HL-60 (cell line): ENCODE measurements at regions not wholly inside any gene's neighbourhood (a gene's known extent, or its start where the extent isn't known, plus 50 kb on each side); places are given as distances from the start of the nearest gene placed in this dataset.

ENCODE experiments used
- DNase-seq, 2 experiments: peaks; one replicate each; pipeline ENCODE4 v3.0.0-alpha.2; 2010 to 2020; ENCODE audit warnings: low read depth in 1 of 2, low spot score in 1 of 2
- H3K27ac ChIP-seq: fragments of 250-450 bp; sonication (Bioruptor Pico); replicated peaks from 2 replicates; pipeline ENCODE4 v1.5.1; 2020; ENCODE audit warnings: mild to moderate bottlenecking, moderate library complexity
- H3K27me3 ChIP-seq: fragments of 250-450 bp; sonication (Bioruptor Pico); 2 replicates; pipeline ENCODE4 v1.5.1; 2021; ENCODE audit warnings: mild to moderate bottlenecking, moderate library complexity; ENCODE audit not compliant: insufficient read depth, poor library complexity, severe bottlenecking
- H3K4me3 ChIP-seq: replicated peaks from 2 replicates; pipeline ENCODE4 v1.5.1; 2011; ENCODE audit warnings: mild to moderate bottlenecking, control low read depth, low read length; ENCODE audit not compliant: insufficient read depth
- GABPA ChIP-seq: IDR thresholded peaks from 2 replicates; pipeline ENCODE4 v1.6.1; 2012; ENCODE audit warnings: low read depth
- POLR2AphosphoS5 ChIP-seq: IDR thresholded peaks from 2 replicates; pipeline ENCODE4 v1.6.1; 2012; ENCODE audit warnings: low read depth
- SPI1 ChIP-seq: IDR thresholded peaks from 2 replicates; pipeline ENCODE4 v1.6.1; 2012; ENCODE audit warnings: low read depth, mild to moderate bottlenecking, borderline replicate concordance
- TF ChIP-seq, protein P1 (sequence below): IDR thresholded peaks from one replicate; pipeline ENCODE4 v1.5.1; 2011; ENCODE audit warnings: low read length, control low read depth, inconsistent platforms; ENCODE audit not compliant: insufficient read depth
- TF ChIP-seq, protein P2 (sequence below): IDR thresholded peaks from 2 replicates; pipeline ENCODE4 v1.6.1; 2012; ENCODE audit warnings: low read depth; ENCODE audit not compliant: insufficient replicate concordance

DNA sequence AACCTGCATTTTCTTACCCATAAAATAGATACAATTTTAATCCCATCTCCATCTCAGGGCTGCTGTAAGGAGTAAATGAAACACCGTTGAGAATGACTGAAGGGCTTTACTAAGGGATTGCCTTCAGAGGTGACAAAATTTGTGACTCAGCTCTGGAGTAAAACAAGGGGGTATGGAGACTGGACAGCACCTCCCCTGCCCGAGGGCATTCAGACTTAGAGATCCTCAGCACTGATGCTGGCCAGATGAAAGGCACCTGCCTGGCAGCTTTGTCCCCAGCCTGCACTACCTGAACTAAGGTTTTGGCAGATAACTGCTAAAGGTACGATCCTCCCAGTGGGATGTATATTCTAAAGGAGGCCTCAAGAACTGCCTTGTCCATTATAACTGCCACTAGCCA, 84.7 kb upstream of the CALM2 start:
- no peak for TF ChIP-seq GABPA
- TF ChIP-seq, protein P1, sequence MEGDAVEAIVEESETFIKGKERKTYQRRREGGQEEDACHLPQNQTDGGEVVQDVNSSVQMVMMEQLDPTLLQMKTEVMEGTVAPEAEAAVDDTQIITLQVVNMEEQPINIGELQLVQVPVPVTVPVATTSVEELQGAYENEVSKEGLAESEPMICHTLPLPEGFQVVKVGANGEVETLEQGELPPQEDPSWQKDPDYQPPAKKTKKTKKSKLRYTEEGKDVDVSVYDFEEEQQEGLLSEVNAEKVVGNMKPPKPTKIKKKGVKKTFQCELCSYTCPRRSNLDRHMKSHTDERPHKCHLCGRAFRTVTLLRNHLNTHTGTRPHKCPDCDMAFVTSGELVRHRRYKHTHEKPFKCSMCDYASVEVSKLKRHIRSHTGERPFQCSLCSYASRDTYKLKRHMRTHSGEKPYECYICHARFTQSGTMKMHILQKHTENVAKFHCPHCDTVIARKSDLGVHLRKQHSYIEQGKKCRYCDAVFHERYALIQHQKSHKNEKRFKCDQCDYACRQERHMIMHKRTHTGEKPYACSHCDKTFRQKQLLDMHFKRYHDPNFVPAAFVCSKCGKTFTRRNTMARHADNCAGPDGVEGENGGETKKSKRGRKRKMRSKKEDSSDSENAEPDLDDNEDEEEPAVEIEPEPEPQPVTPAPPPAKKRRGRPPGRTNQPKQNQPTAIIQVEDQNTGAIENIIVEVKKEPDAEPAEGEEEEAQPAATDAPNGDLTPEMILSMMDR, result no peak
- H3K27me3 ChIP-seq, result no peaks in the 10 kb centered on the region
- DNase-seq, result no peak
- no peak overlapping the region for H3K4me3 ChIP-seq
- H3K27ac ChIP-seq, result no peak overlapping the region

DNA sequence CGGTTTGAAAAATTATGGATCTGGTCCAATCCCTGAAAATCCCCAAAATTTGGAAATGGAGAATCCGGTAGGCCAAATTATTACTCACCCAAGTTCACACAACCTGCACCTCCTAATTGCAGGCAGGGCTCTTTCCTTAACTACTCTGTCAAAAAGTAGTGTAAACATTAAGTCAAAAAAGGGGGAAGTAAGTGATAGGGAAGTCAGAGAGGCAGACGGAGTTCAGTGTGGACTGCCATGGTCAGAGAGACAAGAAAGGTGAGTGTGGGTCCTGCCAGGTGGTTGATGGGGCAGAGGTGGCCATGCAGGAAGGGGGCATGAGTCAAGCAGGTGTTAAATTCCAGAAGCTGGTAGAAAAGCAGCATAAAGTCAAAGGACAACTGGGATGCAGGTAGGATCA, 83.5 kb upstream of the CALM2 start:
- peak in 1 of 2 experiments; percentile 36 for DNase-seq
- Histone ChIP-seq H3K27me3 (no peaks in the 10 kb centered on the region), H3K4me3 (no peak overlapping the region), H3K27ac (no peak overlapping the region)
- peak; percentile 67; the same call in 1 of the 2 replicates for TF ChIP-seq SPI1
- TF ChIP-seq GABPA, result no peak

DNA sequence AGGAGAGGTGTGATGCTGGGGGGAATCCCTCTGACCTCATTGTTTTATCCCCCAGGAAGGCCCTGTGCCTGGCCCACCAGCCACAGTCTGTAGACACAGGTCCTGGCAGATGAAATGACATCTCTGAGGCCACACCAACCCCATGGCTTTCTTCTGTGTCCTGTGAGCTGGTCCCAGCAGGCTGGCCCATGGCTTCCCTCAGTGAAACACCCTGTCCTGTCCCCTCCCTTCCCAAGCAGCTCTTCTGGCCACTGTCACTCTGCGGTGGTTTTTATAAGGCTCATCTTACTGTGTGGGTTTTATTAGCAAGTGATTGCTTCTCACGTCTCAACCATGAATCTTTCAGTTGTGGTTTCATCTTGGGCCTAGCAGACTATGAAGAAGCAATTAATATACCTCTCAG, 81.6 kb upstream of the CALM2 start:
- Histone ChIP-seq H3K4me3 (no peak overlapping the region), H3K27me3 (no peaks in the 10 kb centered on the region), H3K27ac (no peak overlapping the region)
- TF ChIP-seq POLR2AphosphoS5 (no peak), SPI1 (no peak), GABPA (no peak)
- TF ChIP-seq, protein P1, result no peak
- TF ChIP-seq, protein P2, sequence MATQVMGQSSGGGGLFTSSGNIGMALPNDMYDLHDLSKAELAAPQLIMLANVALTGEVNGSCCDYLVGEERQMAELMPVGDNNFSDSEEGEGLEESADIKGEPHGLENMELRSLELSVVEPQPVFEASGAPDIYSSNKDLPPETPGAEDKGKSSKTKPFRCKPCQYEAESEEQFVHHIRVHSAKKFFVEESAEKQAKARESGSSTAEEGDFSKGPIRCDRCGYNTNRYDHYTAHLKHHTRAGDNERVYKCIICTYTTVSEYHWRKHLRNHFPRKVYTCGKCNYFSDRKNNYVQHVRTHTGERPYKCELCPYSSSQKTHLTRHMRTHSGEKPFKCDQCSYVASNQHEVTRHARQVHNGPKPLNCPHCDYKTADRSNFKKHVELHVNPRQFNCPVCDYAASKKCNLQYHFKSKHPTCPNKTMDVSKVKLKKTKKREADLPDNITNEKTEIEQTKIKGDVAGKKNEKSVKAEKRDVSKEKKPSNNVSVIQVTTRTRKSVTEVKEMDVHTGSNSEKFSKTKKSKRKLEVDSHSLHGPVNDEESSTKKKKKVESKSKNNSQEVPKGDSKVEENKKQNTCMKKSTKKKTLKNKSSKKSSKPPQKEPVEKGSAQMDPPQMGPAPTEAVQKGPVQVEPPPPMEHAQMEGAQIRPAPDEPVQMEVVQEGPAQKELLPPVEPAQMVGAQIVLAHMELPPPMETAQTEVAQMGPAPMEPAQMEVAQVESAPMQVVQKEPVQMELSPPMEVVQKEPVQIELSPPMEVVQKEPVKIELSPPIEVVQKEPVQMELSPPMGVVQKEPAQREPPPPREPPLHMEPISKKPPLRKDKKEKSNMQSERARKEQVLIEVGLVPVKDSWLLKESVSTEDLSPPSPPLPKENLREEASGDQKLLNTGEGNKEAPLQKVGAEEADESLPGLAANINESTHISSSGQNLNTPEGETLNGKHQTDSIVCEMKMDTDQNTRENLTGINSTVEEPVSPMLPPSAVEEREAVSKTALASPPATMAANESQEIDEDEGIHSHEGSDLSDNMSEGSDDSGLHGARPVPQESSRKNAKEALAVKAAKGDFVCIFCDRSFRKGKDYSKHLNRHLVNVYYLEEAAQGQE, result no peak
- no peak for DNase-seq

DNA sequence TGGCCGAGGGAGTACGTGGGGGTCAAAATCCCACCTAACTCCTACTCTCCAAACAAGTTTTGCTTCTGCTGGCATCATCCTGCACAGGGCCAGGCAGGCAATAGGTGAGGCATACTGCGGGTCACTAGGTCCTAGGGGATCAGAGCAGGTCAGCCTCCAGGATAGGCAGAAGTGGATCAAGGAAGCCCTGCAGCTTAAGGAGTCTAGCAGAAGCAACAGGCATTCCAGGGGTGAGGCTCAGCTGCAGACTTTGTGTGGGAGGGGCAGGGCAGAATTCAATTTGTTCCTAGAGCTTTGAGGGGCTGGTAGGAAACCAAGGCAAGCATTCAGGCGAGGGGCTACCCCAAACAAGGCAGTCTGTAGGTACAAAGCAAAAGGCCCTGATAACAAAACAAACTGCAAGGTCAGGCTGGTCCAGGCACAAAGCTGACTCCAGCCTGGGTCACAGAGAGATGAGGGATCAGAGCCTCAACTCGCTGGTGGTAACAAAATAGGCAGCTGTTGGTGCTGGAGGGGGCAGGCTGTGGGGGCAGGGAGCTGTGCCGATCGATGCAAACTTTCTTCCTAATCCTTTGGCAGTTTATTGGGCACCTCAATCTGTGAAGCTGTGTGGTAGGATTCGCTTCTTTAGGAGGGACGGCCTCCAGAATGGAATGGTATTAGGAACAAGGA, 80.2 kb upstream of the CALM2 start:
- Histone ChIP-seq H3K27me3 (no peaks in the 10 kb centered on the region), H3K4me3 (no peak overlapping the region), H3K27ac (no peak overlapping the region)
- no peak for DNase-seq
- TF ChIP-seq, protein P1, result no peak
- no peak for TF ChIP-seq SPI1
- TF ChIP-seq POLR2AphosphoS5, result no peak
- TF ChIP-seq, protein P2, result no peak
- TF ChIP-seq GABPA, result no peak
